IMR-90 (cell line): ENCODE measurements at regions not wholly inside any gene's neighbourhood (a gene's known extent, or its start where the extent isn't known, plus 50 kb on each side); places are given as distances from the start of the nearest gene placed in this dataset.

Experiments
- ATAC-seq: fragments of 200-7000 bp; cut with Tn5 transposase; 2 replicates; pipeline ENCODE4 v1.9.1; 2020; ENCODE audit warnings: low read depth, mild to moderate bottlenecking, moderate library complexity
- BruUV-seq: library from RNA; stranded (reverse); fragments of 400-500 nt; replicated peaks from 2 replicates; lab custom pipeline; 2021; lab: Mats Ljungman, UMichigan
- CTCF ChIA-PET: fragments of 300-600 bp; formaldehyde crosslinking; extraction: SDS; loops from one replicate; lab custom pipeline; 2021; ENCODE audit warnings: antibody characterized with exemption; lab: Yijun Ruan, JAX
- POLR2A ChIA-PET: fragments of 300-600 bp; sonication (Branson Sonifier 250); formaldehyde crosslinking; loops from one replicate; lab custom pipeline; 2022; ENCODE audit warnings: antibody characterized with exemption; ENCODE audit not compliant: unreplicated experiment; lab: Charles Lee
- DNase-seq: peaks from one replicate; pipeline ENCODE4 v3.0.0; 2013
- H2AFZ ChIP-seq: replicated peaks from 2 replicates; pipeline ENCODE3; 2013; ENCODE audit warnings: low read length, mild to moderate bottlenecking; ENCODE audit not compliant: poor library complexity
- H2AK5ac ChIP-seq: 2 replicates; pipeline ENCODE4 v1.6.1; 2013; ENCODE audit warnings: low read depth, low read length, inconsistent platforms
- H2AK9ac ChIP-seq: replicated peaks from 2 replicates; pipeline ENCODE3; 2013; ENCODE audit warnings: mild to moderate bottlenecking, low read depth, low read length, moderate library complexity; ENCODE audit not compliant: poor library complexity
- H2BK120ac ChIP-seq: 2 replicates; pipeline ENCODE4 v1.6.1; 2013; ENCODE audit warnings: low read depth, low read length, inconsistent platforms
- H2BK15ac ChIP-seq: 3 replicates; pipeline ENCODE4 v1.6.1; 2013; ENCODE audit warnings: low read depth, low read length, inconsistent platforms
- H2BK20ac ChIP-seq: 2 replicates; pipeline ENCODE4 v1.6.1; 2013; ENCODE audit warnings: low read depth, mild to moderate bottlenecking, inconsistent platforms, low read length, moderate library complexity
- H2BK5ac ChIP-seq: 2 replicates; pipeline ENCODE4 v1.6.1; 2013; ENCODE audit warnings: mild to moderate bottlenecking, low read depth, low read length, inconsistent platforms; ENCODE audit not compliant: poor library complexity, severe bottlenecking
- H3K14ac ChIP-seq: replicated peaks from 2 replicates; pipeline ENCODE4 v1.6.1; 2013; ENCODE audit warnings: low read depth, low read length, inconsistent platforms
- H3K18ac ChIP-seq: 2 replicates; pipeline ENCODE4 v1.6.1; 2013; ENCODE audit warnings: low read depth, low read length, control low read depth
- H3K23ac ChIP-seq: 2 replicates; pipeline ENCODE4 v1.6.1; 2013; ENCODE audit warnings: low read depth, low read length, inconsistent platforms
- H3K27ac ChIP-seq: 2 replicates; pipeline ENCODE4 v1.5.1; 2013; ENCODE audit warnings: mild to moderate bottlenecking, control low read depth, low read length; ENCODE audit not compliant: insufficient read depth
- H3K27me3 ChIP-seq: 2 replicates; pipeline ENCODE4 v1.6.1; 2013; ENCODE audit warnings: low read length; ENCODE audit not compliant: control insufficient read depth, insufficient read depth
- H3K36me3 ChIP-seq: 2 replicates; pipeline ENCODE4 v1.6.1; 2013; ENCODE audit warnings: low read length, mixed read lengths; ENCODE audit not compliant: control insufficient read depth, insufficient read depth
- H3K4ac ChIP-seq: 2 replicates; pipeline ENCODE4 v1.6.1; 2013; ENCODE audit warnings: low read depth, low read length, inconsistent platforms
- H3K4me1 ChIP-seq: 2 replicates; pipeline ENCODE4 v1.6.1; 2013; ENCODE audit warnings: low read length, mixed read lengths; ENCODE audit not compliant: control insufficient read depth, insufficient read depth
- H3K4me2 ChIP-seq: 2 replicates; pipeline ENCODE4 v1.6.1; 2013; ENCODE audit warnings: low read depth, mild to moderate bottlenecking, control low read depth, low read length, moderate library complexity
- H3K4me3 ChIP-seq: 2 replicates; pipeline ENCODE4 v1.5.1; 2013; ENCODE audit warnings: low read depth, mild to moderate bottlenecking, control low read depth, low read length, moderate library complexity; ENCODE audit not compliant: insufficient read depth
- H3K56ac ChIP-seq: 2 replicates; pipeline ENCODE4 v1.6.1; 2013; ENCODE audit warnings: low read length, inconsistent platforms; ENCODE audit not compliant: insufficient read depth; ENCODE audit errors: extremely low read depth
- H3K79me1 ChIP-seq, 2 experiments: 2 replicates each; pipeline ENCODE4 v1.6.1; 2013; ENCODE audit warnings: low read length in 2 of 2, inconsistent platforms in 1 of 2, low read depth in 1 of 2
- H3K9ac ChIP-seq: 2 replicates; pipeline ENCODE4 v1.6.1; 2013; ENCODE audit warnings: low read depth, low read length, control low read depth
- H3K9me1 ChIP-seq: 2 replicates; pipeline ENCODE4 v1.6.1; 2013; ENCODE audit warnings: low read length, inconsistent platforms; ENCODE audit not compliant: insufficient read depth
- H3K9me3 ChIP-seq: 2 replicates; pipeline ENCODE4 v1.6.1; 2013; ENCODE audit warnings: low read length; ENCODE audit not compliant: control insufficient read depth, insufficient read depth
- H4K20me1 ChIP-seq: 2 replicates; pipeline ENCODE4 v1.6.1; 2013; ENCODE audit warnings: low read length, inconsistent platforms; ENCODE audit not compliant: insufficient read depth
- H4K5ac ChIP-seq: 2 replicates; pipeline ENCODE4 v1.6.1; 2013; ENCODE audit warnings: mild to moderate bottlenecking, low read depth, low read length, control low read depth
- H4K8ac ChIP-seq, 2 experiments: 2 replicates each; pipeline ENCODE4 v1.6.1; 2013; ENCODE audit warnings: low read depth in 2 of 2, low read length in 2 of 2, control low read depth in 1 of 2, inconsistent platforms in 1 of 2
- H4K91ac ChIP-seq: 2 replicates; pipeline ENCODE4 v1.6.1; 2013; ENCODE audit warnings: low read depth, low read length, inconsistent platforms; ENCODE audit not compliant: insufficient read depth
- BHLHE40 ChIP-seq: fragments of 150-350 bp; IDR thresholded peaks from 2 replicates; pipeline ENCODE4 v1.6.1; 2016; ENCODE audit warnings: mild to moderate bottlenecking, low read depth, low read length
- CEBPB ChIP-seq: IDR thresholded peaks from 2 replicates; pipeline ENCODE4 v1.6.1; 2012; ENCODE audit warnings: low read depth, low read length, improper control_type of control experiment
- CHD1 ChIP-seq: IDR thresholded peaks from 2 replicates; pipeline ENCODE4 v1.6.1; 2012; ENCODE audit warnings: low read depth, low read length, improper control_type of control experiment
- CTCF ChIP-seq: conservative IDR thresholded peaks from 2 replicates; pipeline ENCODE4 v1.5.1; 2012; ENCODE audit warnings: mild to moderate bottlenecking, low read depth, low read length, improper control_type of control experiment
- ELK1 ChIP-seq: fragments of 150-350 bp; IDR thresholded peaks from 2 replicates; pipeline ENCODE4 v1.6.1; 2016; ENCODE audit warnings: low read depth, mild to moderate bottlenecking, low read length, moderate library complexity, borderline replicate concordance
- FOS ChIP-seq: fragments of 150-350 bp; IDR thresholded peaks from 2 replicates; pipeline ENCODE4 v1.6.1; 2016; ENCODE audit warnings: low read depth, low read length
- MAFK ChIP-seq: IDR thresholded peaks from 2 replicates; pipeline ENCODE4 v1.6.1; 2012; ENCODE audit warnings: low read depth, low read length, improper control_type of control experiment
- MAZ ChIP-seq: IDR thresholded peaks from 2 replicates; pipeline ENCODE4 v1.6.1; 2012; ENCODE audit warnings: low read depth, mild to moderate bottlenecking, low read length, improper control_type of control experiment, moderate library complexity, borderline replicate concordance
- MXI1 ChIP-seq: IDR thresholded peaks from 2 replicates; pipeline ENCODE4 v1.6.1; 2012; ENCODE audit warnings: low read depth, mild to moderate bottlenecking, low read length, moderate library complexity, borderline replicate concordance
- NFE2L2 ChIP-seq: fragments of 150-350 bp; IDR thresholded peaks from 2 replicates; pipeline ENCODE4 v1.6.1; 2016; ENCODE audit warnings: low read depth, mild to moderate bottlenecking, low read length
- POLR2A ChIP-seq: IDR thresholded peaks from 2 replicates; pipeline ENCODE4 v1.6.1; 2012; ENCODE audit warnings: mild to moderate bottlenecking, low read depth, low read length
- RAD21 ChIP-seq: IDR thresholded peaks from 2 replicates; pipeline ENCODE4 v1.6.1; 2012; ENCODE audit warnings: low read length, improper control_type of control experiment
- RCOR1 ChIP-seq: IDR thresholded peaks from 2 replicates; pipeline ENCODE4 v1.6.1; 2012; ENCODE audit warnings: mild to moderate bottlenecking, low read length, improper control_type of control experiment; ENCODE audit not compliant: insufficient replicate concordance
- RFX5 ChIP-seq: IDR thresholded peaks from 2 replicates; pipeline ENCODE4 v1.8.0; 2012; ENCODE audit warnings: low read depth, mild to moderate bottlenecking, low read length, moderate library complexity
- SMC3 ChIP-seq: fragments of 150-350 bp; IDR thresholded peaks from 2 replicates; pipeline ENCODE4 v1.6.1; 2016; ENCODE audit warnings: low read depth, mild to moderate bottlenecking, antibody characterized with exemption, low read length, moderate library complexity
- USF2 ChIP-seq: fragments of 150-350 bp; IDR thresholded peaks from 2 replicates; pipeline ENCODE4 v1.6.1; 2017; ENCODE audit warnings: mild to moderate bottlenecking, antibody characterized with exemption, low read length, low read depth
- WGBS, 2 experiments: methylation state at CpG; one replicate each; pipeline versions ENCODE4 v1.1.5 to v1.1.7; 2013; ENCODE audit warnings: missing lambda C conversion rate in 2 of 2; ENCODE audit not compliant: insufficient read length in 1 of 2; ENCODE audit errors: extremely low coverage in 2 of 2; 5-methylcytosine and 5-hydroxymethylcytosine counted together
- dilution Hi-C: fragments of 300-500 bp; cut with HindIII; formaldehyde crosslinking; loops from one replicate; pipeline ENCODE4 v1.14.3; 2018; ENCODE audit warnings: low sequenced_read_pairs; ENCODE audit not compliant: unreplicated experiment
- in situ Hi-C: fragments of 300-500 bp; cut with MboI; formaldehyde crosslinking; loops from 3 replicates; pipeline ENCODE4 v1.14.3; 2019; ENCODE audit warnings: low sequenced_read_pairs, inconsistent platforms, mixed read lengths
- intact Hi-C: fragments of 100-400 bp; cut with micrococcal nuclease; formaldehyde crosslinking; loops from 2 replicates; pipeline ENCODE4 v1.10.0; 2022

- Histone ChIP-seq H3K4me3 (no peak overlapping the region), H2AK9ac (no peak overlapping the region)
- CTCF ChIA-PET: no interaction called here
Observed at GRCh38 chr10:83994325-83994724, 145.0 kb upstream of the GHITM start.

More at GRCh38 chr10:83994325-83994724, 145.0 kb upstream of the GHITM start:
- H2BK5ac ChIP-seq: no peak overlapping the region
- no peak overlapping the region for H4K8ac ChIP-seq
- no peak overlapping the region for H3K27ac ChIP-seq
- no peak overlapping the region for H4K5ac ChIP-seq
- TF ChIP-seq RFX5 (no peak), NFE2L2 (no peak), BHLHE40 (no peak), CEBPB (no peak), SMC3 (no peak), RAD21 (no peak), MAZ (no peak), USF2 (no peak), MAFK (no peak), CHD1 (no peak), POLR2A (no peak), MXI1 (no peak), ELK1 (no peak), FOS (no peak), RCOR1 (no peak), CTCF (no peak)
- ATAC-seq (no peak), DNase-seq (no peak)
- H3K9me3 ChIP-seq: peaks cover 2% of the 10 kb centered on the region; the same call in 1 of the 2 replicates
- no peak overlapping the region for H2BK120ac ChIP-seq
- POLR2A ChIA-PET: no interaction called here
- in situ Hi-C loops (no loop called here), dilution Hi-C loops (no loop called here), intact Hi-C loops (no loop called here)
- H3K4ac ChIP-seq: no peak overlapping the region
- no peak overlapping the region for H2BK15ac ChIP-seq
- H2AFZ ChIP-seq: no peak overlapping the region
- no TSS peak for BruUV-seq
- no peaks in the 10 kb centered on the region for H4K20me1 ChIP-seq
- H3K23ac ChIP-seq: no peak overlapping the region
- 60% methylated on average over 2 of the region's 3 CpGs; no CpG with 5 or more reads in 1 of the 2 experiments for WGBS, 2 experiments
- no peak overlapping the region for H4K91ac ChIP-seq
- H3K4me2 ChIP-seq: no peak overlapping the region
- H3K36me3 ChIP-seq: no peaks in the 10 kb centered on the region
- H3K4me1 ChIP-seq: no peaks in the 10 kb centered on the region
- no peaks in the 10 kb centered on the region for H3K27me3 ChIP-seq
- H3K56ac ChIP-seq: no peak overlapping the region
- no peak overlapping the region for H3K14ac ChIP-seq
- no peak overlapping the region for H3K18ac ChIP-seq
- H3K9me1 ChIP-seq: no peaks in the 10 kb centered on the region
- H3K79me1 ChIP-seq: no peaks in the 10 kb centered on the region
- no peak overlapping the region for H2AK5ac ChIP-seq
- no peak overlapping the region for H2BK20ac ChIP-seq
- H3K9ac ChIP-seq: no peak overlapping the region
